ENCODE measurements at regions not wholly inside any gene's neighbourhood (a gene's known extent, or its start where the extent isn't known, plus 50 kb on each side); places are given as distances from the start of the nearest gene placed in this dataset.
A peak's percentile ranks its signal among the peaks of the same experiment; 100 is the strongest.
"Not testable (repeated sequence)": the region's sequence is repeated elsewhere in the genome, so short reads cannot be mapped to it uniquely, and the experiment has no call there.

DNA sequence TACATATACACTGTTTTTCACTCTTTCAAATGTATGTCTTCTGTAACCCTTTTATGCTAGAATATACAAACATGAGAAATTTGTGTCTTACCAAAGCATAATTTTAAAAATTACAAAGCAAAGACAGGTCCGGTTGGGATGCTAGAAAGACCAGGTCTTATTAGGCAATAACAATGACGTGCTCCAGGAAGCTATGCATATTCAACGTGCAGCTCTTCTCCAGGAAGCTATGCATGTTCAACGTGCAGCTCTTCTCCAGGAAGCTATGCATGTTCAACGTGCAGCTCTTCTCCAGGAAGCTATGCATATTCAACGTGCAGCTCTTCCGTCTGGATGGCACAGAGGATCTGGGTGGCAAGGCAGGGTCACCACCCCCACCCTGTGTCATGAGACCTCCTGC is 123.4 kb upstream of the SIMC1 start:
- H3K27ac ChIP-seq; H3K27me3 ChIP-seq; H3K36me3 ChIP-seq (replicated peaks in 1 of 2; ENCODE audit: insufficient read depth in 1 of 2, low read depth in 2 of 2); intact Hi-C loops (cut with DNase I); ATAC-seq; DNase-seq; H3K4me3 ChIP-seq; H3K4me1 ChIP-seq; H3K9me3 ChIP-seq: not testable (repeated sequence)
- WGBS, 2 donors, result 77 to 84% methylated on average over 2 to 4 of the region's 7 CpGs

GRCh38 chr5:176117699-176118238 is 120.5 kb upstream of the SIMC1 start:
- H3K4me1 ChIP-seq; intact Hi-C loops (cut with DNase I); ATAC-seq; H3K9me3 ChIP-seq; H3K27ac ChIP-seq; H3K4me3 ChIP-seq; H3K36me3 ChIP-seq (replicated peaks in 1 of 2; ENCODE audit: insufficient read depth in 1 of 2, low read depth in 2 of 2); H3K27me3 ChIP-seq: not testable (repeated sequence)
- WGBS, 2 donors, result 90% methylated on average over 3 of the region's 8 CpGs; no CpG with 5 or more reads in 1 of the 2 donors
- peak in 1 of 4 donors; percentile 24 for DNase-seq

- H3K4me1 ChIP-seq; H3K27me3 ChIP-seq; H3K9me3 ChIP-seq; ATAC-seq; H3K27ac ChIP-seq; DNase-seq; H3K4me3 ChIP-seq; H3K36me3 ChIP-seq (replicated peaks in 1 of 2; ENCODE audit: insufficient read depth in 1 of 2, low read depth in 2 of 2); intact Hi-C loops (cut with DNase I): not testable (repeated sequence)
- WGBS, 2 donors, result 79 to 93% methylated on average over 2 of the region's 2 CpGs
Observed at GRCh38 chr5:176122361-176122760, 115.9 kb upstream of the SIMC1 start.

- H3K27ac ChIP-seq; H3K36me3 ChIP-seq (replicated peaks in 1 of 2; ENCODE audit: insufficient read depth in 1 of 2, low read depth in 2 of 2); H3K27me3 ChIP-seq; H3K4me1 ChIP-seq; H3K4me3 ChIP-seq; DNase-seq; ATAC-seq; H3K9me3 ChIP-seq; intact Hi-C loops (cut with DNase I): not testable (repeated sequence)
- 86 to 91% methylated on average over 10 to 11 of the region's 11 CpGs for WGBS, 2 donors
Observed at GRCh38 chr5:176124120-176124519, 114.1 kb upstream of the SIMC1 start.

DNA sequence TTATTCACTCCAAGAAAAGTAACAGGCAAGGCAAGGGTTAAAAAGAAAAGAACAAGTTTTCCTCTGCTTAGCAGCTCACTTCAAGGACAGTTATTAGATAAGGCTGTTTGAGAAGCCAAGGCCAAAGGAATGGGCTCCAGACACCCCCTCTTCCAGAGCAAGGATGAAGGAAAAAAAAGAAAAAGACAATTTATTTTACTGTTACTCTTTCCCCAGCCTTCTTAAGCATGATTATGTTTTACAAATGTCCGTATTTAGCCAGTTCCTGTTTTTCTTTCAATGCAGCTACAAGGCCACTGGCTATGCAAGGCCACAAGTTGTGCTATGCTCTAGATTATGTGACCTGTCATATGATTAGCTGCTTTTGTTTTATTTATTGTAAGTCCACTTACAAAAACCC is 106.5 kb upstream of the SIMC1 start:
- Histone ChIP-seq H3K36me3 (replicated peaks in 1 of 2; ENCODE audit: insufficient read depth in 1 of 2, low read depth in 2 of 2) (no peaks in the 10 kb centered on the region), H3K4me1 (peaks cover 14% of the 10 kb centered on the region), H3K27ac (no peak overlapping the region), H3K4me3 (no peak overlapping the region), H3K27me3 (no peaks in the 10 kb centered on the region), H3K9me3 (no peaks in the 10 kb centered on the region)
- DNase-seq, result no peak
- intact Hi-C loops (cut with DNase I), result no loop called here
- 3 to 4% methylated on average over 1 of the region's 1 CpG for WGBS, 2 donors
- no peak for ATAC-seq
- TF ChIP-seq POLR2A (IDR thresholded peaks at IDR 0.05), result no peak
- TF ChIP-seq, protein P1, sequence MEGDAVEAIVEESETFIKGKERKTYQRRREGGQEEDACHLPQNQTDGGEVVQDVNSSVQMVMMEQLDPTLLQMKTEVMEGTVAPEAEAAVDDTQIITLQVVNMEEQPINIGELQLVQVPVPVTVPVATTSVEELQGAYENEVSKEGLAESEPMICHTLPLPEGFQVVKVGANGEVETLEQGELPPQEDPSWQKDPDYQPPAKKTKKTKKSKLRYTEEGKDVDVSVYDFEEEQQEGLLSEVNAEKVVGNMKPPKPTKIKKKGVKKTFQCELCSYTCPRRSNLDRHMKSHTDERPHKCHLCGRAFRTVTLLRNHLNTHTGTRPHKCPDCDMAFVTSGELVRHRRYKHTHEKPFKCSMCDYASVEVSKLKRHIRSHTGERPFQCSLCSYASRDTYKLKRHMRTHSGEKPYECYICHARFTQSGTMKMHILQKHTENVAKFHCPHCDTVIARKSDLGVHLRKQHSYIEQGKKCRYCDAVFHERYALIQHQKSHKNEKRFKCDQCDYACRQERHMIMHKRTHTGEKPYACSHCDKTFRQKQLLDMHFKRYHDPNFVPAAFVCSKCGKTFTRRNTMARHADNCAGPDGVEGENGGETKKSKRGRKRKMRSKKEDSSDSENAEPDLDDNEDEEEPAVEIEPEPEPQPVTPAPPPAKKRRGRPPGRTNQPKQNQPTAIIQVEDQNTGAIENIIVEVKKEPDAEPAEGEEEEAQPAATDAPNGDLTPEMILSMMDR (IDR thresholded peaks at IDR 0.05), result no peak

GRCh38 chr5:176132471-176133288 is 105.5 kb upstream of the SIMC1 start:
- intact Hi-C loops (cut with DNase I), result no loop called here
- no peak for TF ChIP-seq POLR2A (IDR thresholded peaks at IDR 0.05)
- TF ChIP-seq, protein P1 (IDR thresholded peaks at IDR 0.05), result no peak
- Histone ChIP-seq H3K27me3 (no peaks in the 10 kb centered on the region), H3K27ac (no peak overlapping the region), H3K4me1 (peaks cover 14% of the 10 kb centered on the region), H3K9me3 (no peaks in the 10 kb centered on the region), H3K4me3 (no peak overlapping the region), H3K36me3 (replicated peaks in 1 of 2; ENCODE audit: insufficient read depth in 1 of 2, low read depth in 2 of 2) (no peaks in the 10 kb centered on the region)
- 40 to 57% methylated on average over 28 to 29 of the region's 29 CpGs for WGBS, 2 donors
- ATAC-seq (peak; percentile 35), DNase-seq (no peak)

Data from body of pancreas (tissue), 4 donors.